GM21786 (cell line): ENCODE measurements at regions not wholly inside any gene's neighbourhood (a gene's known extent, or its start where the extent isn't known, plus 50 kb on each side); places are given as distances from the start of the nearest gene placed in this dataset.

Experiments
- ATAC-seq: cut with Tn5 transposase; IDR thresholded peaks from one replicate; pipeline ENCODE4 v1.9.1; 2021; ENCODE audit not compliant: unreplicated experiment

DNA sequence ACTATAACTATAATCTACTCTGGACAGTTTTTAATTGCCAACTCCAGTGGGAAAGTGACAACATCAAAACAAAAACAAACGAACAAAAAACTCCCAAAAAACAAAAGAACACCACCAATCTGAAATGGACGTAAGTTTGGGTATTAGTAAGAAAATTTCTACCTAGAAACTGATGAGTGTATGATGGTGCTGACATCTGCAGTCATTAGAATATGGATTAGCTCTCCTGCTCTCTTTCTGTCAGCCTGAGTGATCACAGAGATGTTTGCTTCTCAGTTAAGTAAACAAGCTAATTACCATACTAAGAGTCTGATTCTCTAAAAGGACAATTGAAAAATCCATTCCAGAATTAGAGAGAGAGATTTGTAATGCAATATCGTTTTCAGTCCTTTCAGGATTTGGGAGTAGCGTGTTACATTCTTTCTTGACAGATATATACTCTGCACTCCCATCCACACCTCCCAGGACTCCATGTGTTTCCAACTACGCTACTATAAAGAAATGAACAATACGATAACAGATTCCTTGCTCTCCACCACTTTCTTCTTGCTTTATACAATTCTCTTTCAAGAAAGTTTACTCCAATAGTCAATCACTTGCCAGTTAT is 1347.4 kb upstream of the PIK3C3 start:
- no peak for ATAC-seq

GRCh38 chr18:40606996-40607395 is 1348.0 kb upstream of the PIK3C3 start:
- no peak for ATAC-seq

DNA sequence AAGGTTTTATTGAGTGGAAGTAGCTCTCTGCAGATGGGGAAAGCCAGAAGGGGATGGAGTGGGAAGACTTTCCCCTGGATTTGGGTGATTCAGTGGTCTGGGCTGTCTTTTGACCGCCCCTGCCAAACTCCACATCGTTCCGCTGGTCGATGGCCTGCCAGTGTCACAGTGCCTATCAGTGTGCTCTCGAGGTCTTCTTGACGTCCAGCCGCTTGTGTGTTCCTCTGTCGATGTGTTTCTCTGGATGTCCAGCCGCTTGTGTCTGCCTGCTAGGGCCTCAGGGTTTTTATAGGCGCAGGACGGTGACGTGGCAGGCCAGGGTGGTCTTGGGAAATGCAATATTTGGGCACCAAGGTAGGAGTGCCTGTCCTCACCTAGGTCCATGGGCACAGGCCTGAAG is 1371.4 kb upstream of the PIK3C3 start:
- no peak for ATAC-seq

DNA sequence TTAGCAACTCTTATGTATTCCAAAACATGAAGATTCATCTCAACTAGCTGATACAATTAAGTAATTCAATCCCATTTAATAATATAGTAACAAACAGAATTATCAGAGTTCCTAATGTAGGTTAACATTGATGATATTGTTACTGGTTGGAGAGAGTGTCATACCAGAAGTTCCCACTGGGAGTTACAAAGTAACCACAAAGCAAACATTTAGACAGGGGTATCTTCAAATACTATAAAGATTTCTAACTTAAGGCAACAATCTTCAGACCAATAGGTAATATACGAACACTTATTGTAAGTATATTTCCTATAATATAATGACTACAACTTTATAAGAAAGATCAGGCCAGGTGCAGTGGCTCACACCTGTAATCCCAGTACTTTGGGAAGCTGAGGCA is 1372.9 kb upstream of the PIK3C3 start:
- no peak for ATAC-seq

GRCh38 chr18:40577981-40578365 is 1377.1 kb upstream of the PIK3C3 start:
- ATAC-seq = no peak

- ATAC-seq = no peak
Observed at GRCh38 chr18:40577239-40577980, 1377.6 kb upstream of the PIK3C3 start.

- no peak for ATAC-seq
Observed at GRCh38 chr18:40576507-40577115, 1378.4 kb upstream of the PIK3C3 start.

DNA sequence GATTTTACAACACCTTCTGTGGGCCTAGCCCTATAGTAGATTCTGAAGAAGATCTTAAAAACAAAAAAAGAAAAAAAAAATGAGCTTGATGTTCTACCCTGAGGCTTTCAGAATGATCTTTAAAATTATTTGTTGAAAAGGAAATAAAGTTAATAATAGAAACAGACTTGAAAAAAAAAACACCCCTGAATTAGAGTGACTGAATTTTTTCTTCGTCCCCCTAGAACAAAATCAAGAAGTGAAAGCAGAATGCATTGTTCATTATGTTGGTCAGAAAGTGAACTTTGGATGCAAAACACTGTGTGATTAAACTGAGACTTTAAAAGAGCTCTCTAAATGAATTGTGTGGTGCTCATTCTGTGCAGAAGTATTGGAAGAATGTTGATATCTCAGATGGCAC is 1384.4 kb upstream of the PIK3C3 start:
- no peak for ATAC-seq

- ATAC-seq = no peak
Observed at GRCh38 chr18:40569605-40570004, 1385.4 kb upstream of the PIK3C3 start.

GRCh38 chr18:40566510-40566844 is 1388.6 kb upstream of the PIK3C3 start:
- ATAC-seq = no peak

DNA sequence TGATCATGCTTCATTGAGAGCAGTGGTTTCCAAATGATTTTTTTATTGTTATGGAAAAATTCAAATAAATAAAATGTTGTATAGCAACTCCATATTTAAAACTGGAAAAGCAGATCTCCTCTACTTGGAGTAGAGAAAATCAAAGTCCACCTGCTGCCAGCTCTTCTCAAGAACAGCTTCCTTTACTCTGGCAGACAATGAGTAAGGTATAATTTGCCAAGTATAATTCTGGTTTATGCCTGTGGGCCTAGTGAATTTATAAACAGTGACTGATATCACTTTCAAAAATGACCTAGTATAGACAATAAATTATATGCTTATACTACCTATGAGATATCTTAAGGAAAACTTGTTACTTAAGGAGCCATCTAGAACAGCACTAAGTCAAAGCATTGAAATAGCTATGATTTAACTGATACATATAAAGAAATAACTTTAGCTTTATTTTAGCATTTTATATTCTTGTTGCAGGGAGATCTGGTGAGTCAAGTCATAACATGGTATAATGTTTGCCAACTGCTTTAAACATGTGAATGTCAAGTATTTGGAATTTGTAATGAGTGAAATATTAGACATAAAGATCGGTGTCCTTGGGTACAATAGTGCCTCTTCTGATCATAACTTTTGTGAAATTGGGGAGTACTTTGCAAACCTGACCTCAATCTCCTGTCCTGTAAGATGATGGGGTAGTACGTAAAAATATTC is 1389.1 kb upstream of the PIK3C3 start:
- ATAC-seq = no peak

- ATAC-seq = no peak
Observed at GRCh38 chr18:40559556-40559955, 1395.5 kb upstream of the PIK3C3 start.

GRCh38 chr18:40558706-40559392 is 1396.2 kb upstream of the PIK3C3 start:
- no peak for ATAC-seq

GRCh38 chr18:40555914-40556313 is 1399.1 kb upstream of the PIK3C3 start:
- no peak for ATAC-seq

DNA sequence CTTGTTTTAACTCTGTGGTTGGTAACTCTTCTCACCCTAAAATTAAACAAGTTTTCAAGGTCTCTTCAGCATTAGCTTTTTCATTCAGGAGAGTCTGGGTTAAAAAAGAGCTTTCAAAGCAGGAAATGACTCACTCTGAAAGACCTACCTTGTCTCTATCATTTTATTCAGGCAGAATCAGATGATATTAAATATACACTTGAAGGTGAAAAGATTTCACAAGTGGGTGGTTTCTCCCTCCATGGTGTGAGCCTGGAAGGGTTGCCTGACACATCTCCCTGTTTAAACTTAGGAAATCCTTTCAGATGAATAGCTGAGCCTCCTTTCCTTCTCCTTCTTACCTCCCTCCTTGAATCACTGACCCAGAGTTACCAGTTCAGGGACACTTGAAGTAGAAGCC is 1402.0 kb upstream of the PIK3C3 start:
- no peak for ATAC-seq

GRCh38 chr18:40546875-40547274 is 1408.2 kb upstream of the PIK3C3 start:
- ATAC-seq = no peak

DNA sequence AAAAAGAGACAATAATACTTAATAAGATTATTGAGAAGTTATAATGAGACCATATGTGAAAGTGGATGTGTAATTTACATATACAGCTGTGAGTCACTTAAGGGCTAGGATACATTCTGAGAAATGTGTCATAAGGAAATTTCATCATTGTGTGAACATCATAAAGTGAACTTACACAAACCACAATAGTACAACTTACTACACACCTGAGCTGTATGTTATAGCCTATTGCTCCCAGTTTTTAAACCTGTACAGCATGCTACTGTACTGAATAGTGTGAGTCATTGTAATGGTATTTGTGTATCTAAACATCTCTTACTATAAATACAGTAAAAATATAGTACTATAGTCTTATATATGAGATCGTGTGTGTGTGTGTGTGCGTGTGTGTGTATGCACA is 1420.3 kb upstream of the PIK3C3 start:
- no peak for ATAC-seq

- no peak for ATAC-seq
Observed at GRCh38 chr18:40532046-40532445, 1423.0 kb upstream of the PIK3C3 start.

- ATAC-seq = no peak
Observed at GRCh38 chr18:40531051-40531450, 1424.0 kb upstream of the PIK3C3 start.

DNA sequence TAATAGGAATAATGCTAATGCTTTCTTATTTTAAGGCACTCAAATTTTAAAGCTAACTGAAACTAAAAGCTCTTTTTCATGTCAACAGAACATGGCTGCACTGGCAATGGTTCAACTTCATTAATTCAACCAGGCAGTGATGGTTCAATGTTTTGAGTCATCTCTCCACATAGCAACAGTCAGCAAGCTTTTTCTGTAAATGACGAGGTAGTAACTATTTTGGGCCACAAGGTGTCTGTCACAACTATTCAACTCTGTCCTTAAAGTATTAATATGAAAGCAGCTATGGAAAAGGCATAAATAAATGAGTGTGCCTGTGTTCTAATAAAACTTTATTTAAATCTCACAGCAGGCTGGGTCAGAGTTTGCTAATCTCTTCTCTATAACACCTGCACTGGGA is 1425.6 kb upstream of the PIK3C3 start:
- no peak for ATAC-seq

- no peak for ATAC-seq
Observed at GRCh38 chr18:40524881-40525280, 1430.2 kb upstream of the PIK3C3 start.
